ENCODE measurements at regions not wholly inside any gene's neighbourhood (a gene's known extent, or its start where the extent isn't known, plus 50 kb on each side); places are given as distances from the start of the nearest gene placed in this dataset.
A peak's percentile ranks its signal among the peaks of the same experiment; 100 is the strongest.

GRCh38 chrX:3216581-3217180 is 129.8 kb downstream of the MXRA5 start:
- Histone ChIP-seq H3K4me3 (no peak overlapping the region), H3K27me3 (ENCODE audit: low read depth) (no peaks in the 10 kb centered on the region), H3K4me1 (no peaks in the 10 kb centered on the region), H3K36me3 (no peaks in the 10 kb centered on the region), H3K27ac (replicated peaks) (no peak overlapping the region), H3K9me3 (replicated peaks) (no peaks in the 10 kb centered on the region)
- no peak for TF ChIP-seq CTCF (IDR thresholded peaks at IDR 0.05; ENCODE audit: borderline replicate concordance)
- intact Hi-C loops (cut with micrococcal nuclease) = no loop called here
- DNase-seq = no peak

DNA sequence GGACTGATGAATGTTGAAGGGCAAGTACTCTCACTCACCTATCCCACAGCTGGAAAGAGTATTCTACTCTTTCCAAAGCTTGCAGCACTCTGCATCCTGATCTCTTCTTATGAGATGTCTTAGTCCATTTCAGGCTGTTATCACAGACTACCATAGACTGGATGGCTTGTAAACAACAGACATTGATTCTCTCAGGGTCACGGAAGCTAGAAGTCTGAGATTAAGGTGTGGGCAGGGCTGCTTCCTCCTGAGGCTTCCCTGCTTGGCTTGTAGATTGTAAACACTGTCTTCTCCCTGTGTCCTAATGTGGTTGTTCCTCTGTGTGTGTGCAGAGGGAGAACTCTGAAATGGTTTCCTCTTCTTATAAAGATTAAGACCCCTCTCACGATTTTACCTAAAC is 131.2 kb downstream of the MXRA5 start:
- no peak for DNase-seq

GRCh38 chrX:3206314-3206713 is 140.1 kb downstream of the MXRA5 start:
- no peaks in the 10 kb centered on the region for H3K27me3 ChIP-seq (ENCODE audit: low read depth)
- H3K4me1 ChIP-seq = no peaks in the 10 kb centered on the region
- intact Hi-C loops (cut with micrococcal nuclease) = no loop called here
- TF ChIP-seq CTCF (IDR thresholded peaks at IDR 0.05; ENCODE audit: borderline replicate concordance) = no peak
- H3K9me3 ChIP-seq (replicated peaks) = no peaks in the 10 kb centered on the region
- H3K27ac ChIP-seq (replicated peaks) = no peak overlapping the region
- no peak overlapping the region for H3K4me3 ChIP-seq
- DNase-seq = no peak
- H3K36me3 ChIP-seq = no peaks in the 10 kb centered on the region

More for the DNA sequence above, 131.2 kb downstream of the MXRA5 start:
- Histone ChIP-seq H3K4me3 (no peak overlapping the region), H3K4me1 (no peaks in the 10 kb centered on the region), H3K9me3 (replicated peaks) (no peaks in the 10 kb centered on the region), H3K27ac (replicated peaks) (no peak overlapping the region), H3K36me3 (no peaks in the 10 kb centered on the region), H3K27me3 (ENCODE audit: low read depth) (no peaks in the 10 kb centered on the region)
- intact Hi-C loops (cut with micrococcal nuclease) = no loop called here
- TF ChIP-seq CTCF (IDR thresholded peaks at IDR 0.05; ENCODE audit: borderline replicate concordance) = no peak

GRCh38 chrX:3204606-3205005 is 141.8 kb downstream of the MXRA5 start:
- Histone ChIP-seq H3K27me3 (ENCODE audit: low read depth) (no peaks in the 10 kb centered on the region), H3K36me3 (no peaks in the 10 kb centered on the region), H3K27ac (replicated peaks) (no peak overlapping the region), H3K4me3 (no peak overlapping the region), H3K9me3 (replicated peaks) (no peaks in the 10 kb centered on the region), H3K4me1 (no peaks in the 10 kb centered on the region)
- intact Hi-C loops (cut with micrococcal nuclease) = no loop called here
- TF ChIP-seq CTCF (IDR thresholded peaks at IDR 0.05; ENCODE audit: borderline replicate concordance) = no peak
- peak; percentile 16 for DNase-seq

GRCh38 chrX:3195845-3196244 is 150.6 kb downstream of the MXRA5 start:
- H3K36me3 ChIP-seq = no peaks in the 10 kb centered on the region
- H3K9me3 ChIP-seq (replicated peaks) = no peaks in the 10 kb centered on the region
- no peak for TF ChIP-seq CTCF (IDR thresholded peaks at IDR 0.05; ENCODE audit: borderline replicate concordance)

More at GRCh38 chrX:3195845-3196244, 150.6 kb downstream of the MXRA5 start:
- Histone ChIP-seq H3K27ac (replicated peaks) (no peak overlapping the region), H3K4me1 (no peaks in the 10 kb centered on the region), H3K4me3 (no peak overlapping the region), H3K27me3 (ENCODE audit: low read depth) (no peaks in the 10 kb centered on the region)
- DNase-seq = no peak
- intact Hi-C loops (cut with micrococcal nuclease) = no loop called here

Measured in left ventricle myocardium inferior (tissue), 1 donor.